ENCODE measurements at regions not wholly inside any gene's neighbourhood (a gene's known extent, or its start where the extent isn't known, plus 50 kb on each side); places are given as distances from the start of the nearest gene placed in this dataset.

GRCh38 chr11:97973352-97973857, 1047.3 kb upstream of the CNTN5 start (continued):
- TF ChIP-seq REST (IDR thresholded peaks at IDR 0.05; ENCODE audit: borderline replicate concordance): no peak
- TF ChIP-seq REST (CRISPR knock-in tag; IDR thresholded peaks at IDR 0.05; ENCODE audit: low read depth): peak; percentile 90
- TF ChIP-seq MTA3 (IDR thresholded peaks at IDR 0.05; ENCODE audit: borderline replicate concordance): peak; percentile 65; the same call in 1 of the 2 replicates
- TF ChIP-seq HOXB6 (CRISPR knock-in tag; IDR thresholded peaks at IDR 0.05; ENCODE audit: borderline replicate concordance): peak; percentile 93
- TF ChIP-seq GTF2E2 (tag; IDR thresholded peaks at IDR 0.05): peak; percentile 72; the same call in 1 of the 2 replicates
- TF ChIP-seq, protein P1, sequence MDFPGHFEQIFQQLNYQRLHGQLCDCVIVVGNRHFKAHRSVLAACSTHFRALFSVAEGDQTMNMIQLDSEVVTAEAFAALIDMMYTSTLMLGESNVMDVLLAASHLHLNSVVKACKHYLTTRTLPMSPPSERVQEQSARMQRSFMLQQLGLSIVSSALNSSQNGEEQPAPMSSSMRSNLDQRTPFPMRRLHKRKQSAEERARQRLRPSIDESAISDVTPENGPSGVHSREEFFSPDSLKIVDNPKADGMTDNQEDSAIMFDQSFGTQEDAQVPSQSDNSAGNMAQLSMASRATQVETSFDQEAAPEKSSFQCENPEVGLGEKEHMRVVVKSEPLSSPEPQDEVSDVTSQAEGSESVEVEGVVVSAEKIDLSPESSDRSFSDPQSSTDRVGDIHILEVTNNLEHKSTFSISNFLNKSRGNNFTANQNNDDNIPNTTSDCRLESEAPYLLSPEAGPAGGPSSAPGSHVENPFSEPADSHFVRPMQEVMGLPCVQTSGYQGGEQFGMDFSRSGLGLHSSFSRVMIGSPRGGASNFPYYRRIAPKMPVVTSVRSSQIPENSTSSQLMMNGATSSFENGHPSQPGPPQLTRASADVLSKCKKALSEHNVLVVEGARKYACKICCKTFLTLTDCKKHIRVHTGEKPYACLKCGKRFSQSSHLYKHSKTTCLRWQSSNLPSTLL (IDR thresholded peaks at IDR 0.05): no peak
- TF ChIP-seq SRSF1 (IDR thresholded peaks at IDR 0.05; ENCODE audit: low read depth, low read length): no peak
- peak; percentile 99 for TF ChIP-seq ZNF584 (CRISPR knock-in tag; IDR thresholded peaks at IDR 0.05; ENCODE audit: low read depth)
- TF ChIP-seq HLTF (IDR thresholded peaks at IDR 0.05): no peak
- TF ChIP-seq CREB1 (IDR thresholded peaks at IDR 0.05): no peak
- TF ChIP-seq CREB1 (CRISPR knock-in tag; IDR thresholded peaks at IDR 0.05): no peak
- TF ChIP-seq ZNF766 (CRISPR knock-in tag; conservative IDR thresholded peaks at IDR 0.05): peak; percentile 99
- peak; percentile 57; the same call in 1 of the 2 replicates for TF ChIP-seq GABPA (tag; conservative IDR thresholded peaks at IDR 0.05; ENCODE audit: low read depth)
- TF ChIP-seq EGR1 (conservative IDR thresholded peaks at IDR 0.05): no peak
- TF ChIP-seq RAD51 (IDR thresholded peaks at IDR 0.05; ENCODE audit: borderline replicate concordance, low read depth): no peak
- TF ChIP-seq MTA2 (IDR thresholded peaks at IDR 0.05; ENCODE audit: low read depth): peak; percentile 40
- TF ChIP-seq MLLT1 (IDR thresholded peaks at IDR 0.05): no peak

Data from K562 (cell line).